ENCODE measurements at regions not wholly inside any gene's neighbourhood (a gene's known extent, or its start where the extent isn't known, plus 50 kb on each side); places are given as distances from the start of the nearest gene placed in this dataset.

DNA sequence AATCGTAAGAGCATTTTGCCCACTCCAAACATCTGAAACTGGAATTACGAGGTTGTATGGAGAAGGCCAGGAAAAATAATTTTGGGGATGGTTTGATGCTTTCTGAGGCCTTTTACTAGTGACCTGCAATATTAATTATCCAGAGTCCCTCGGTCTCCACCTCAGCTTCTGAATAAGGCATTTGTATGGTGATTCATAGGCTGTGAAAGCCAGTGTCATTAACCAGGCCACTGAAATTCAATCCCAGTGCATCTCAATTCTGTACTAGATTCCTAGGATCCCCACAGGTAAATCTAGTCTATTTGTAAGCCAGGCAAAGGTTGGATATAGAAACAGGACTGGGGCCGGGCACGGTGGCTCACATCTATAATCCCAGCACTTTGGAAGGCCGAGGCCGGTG is 135.4 kb upstream of the RBPJ start:
- POLR2A ChIA-PET (ENCODE audit: partially characterized antibody) = no interaction called here
- 86% methylated on average over 7 of the region's 7 CpGs; no CpG with 5 or more reads in 1 of the 2 experiments for WGBS, 2 experiments (ENCODE audit: extremely low coverage in 1 of 2, insufficient coverage in 1 of 2, insufficient read length in 1 of 2, insufficient replicate concordance in 2 of 2, low coverage in 1 of 2, low lambda C conversion rate in 2 of 2, missing lambda C conversion rate in 1 of 2)

More for the DNA sequence above, 135.4 kb upstream of the RBPJ start:
- Histone ChIP-seq H2BK5ac (ENCODE audit: low read depth, low read length) (no peak overlapping the region), H2BK20ac (ENCODE audit: low read length) (no peak overlapping the region), H2BK15ac (ENCODE audit: low read length) (no peak overlapping the region), H3K79me1 (ENCODE audit: low read depth, low read length) (no peaks in the 10 kb centered on the region), H3K23me2 (ENCODE audit: low read depth, low read length) (no peaks in the 10 kb centered on the region), H3K36me3 (ENCODE audit: control insufficient read depth in 2 of 4, insufficient read depth in 4 of 4, low read length in 3 of 4) (no peaks in the 10 kb centered on the region), H3K4me1 (replicated peaks in 1 of 4; ENCODE audit: control insufficient read depth in 3 of 4, insufficient read depth in 4 of 4, low read length in 3 of 4) (peaks cover 0 to 2% (median 0%) of the 10 kb centered on the region in 4 experiments; a peak in 1 of 7 replicates), H4K5ac (ENCODE audit: insufficient read length, low read depth, low read length) (no peak overlapping the region), H3K23ac (ENCODE audit: insufficient read length) (no peak overlapping the region), H3K9ac (replicated peaks in 1 of 4; ENCODE audit: extremely low read depth in 1 of 4, low read depth in 3 of 4, low read length in 3 of 4) (no peak overlapping the region), H3K27ac (ENCODE audit: low read depth, low read length) (no peak overlapping the region), H3K79me2 (ENCODE audit: control insufficient read depth in 1 of 2, insufficient read depth in 2 of 2, low read length in 2 of 2) (no peaks in the 10 kb centered on the region), H3K56ac (replicated peaks; ENCODE audit: insufficient read length, low read depth, low read length) (no peak overlapping the region), H3K27me3 (replicated peaks in 1 of 4; ENCODE audit: control insufficient read depth in 3 of 4, extremely low read depth in 1 of 4, insufficient read depth in 3 of 4, low read length in 3 of 4) (no peaks in the 10 kb centered on the region), H4K8ac (ENCODE audit: extremely low read depth, insufficient read depth, low read length) (no peak overlapping the region), H4K20me1 (replicated peaks in 1 of 2; ENCODE audit: control insufficient read depth in 1 of 2, insufficient read depth in 2 of 2, low read length in 2 of 2) (no peaks in the 10 kb centered on the region), H4K91ac (replicated peaks; ENCODE audit: insufficient read length, low read length) (no peak overlapping the region), H2BK120ac (replicated peaks; ENCODE audit: low read depth, low read length) (no peak overlapping the region), H3K14ac (ENCODE audit: insufficient read length) (no peak overlapping the region), H3K4me2 (ENCODE audit: insufficient read depth in 1 of 2, low read depth in 2 of 2, low read length in 2 of 2) (no peak overlapping the region), H2AK5ac (ENCODE audit: low read depth, low read length) (no peak overlapping the region), H3K4ac (replicated peaks; ENCODE audit: insufficient read length, low read depth, low read length) (no peak overlapping the region), H2BK12ac (ENCODE audit: low read depth, low read length) (no peak overlapping the region), H3K4me3 (ENCODE audit: extremely low read depth in 1 of 4, insufficient read depth in 2 of 4, low read depth in 3 of 4, low read length in 4 of 4) (no peak overlapping the region), H3K18ac (ENCODE audit: extremely low read depth, low read length) (no peak overlapping the region), H2AFZ (ENCODE audit: low read length) (no peak overlapping the region), H3K9me3 (ENCODE audit: insufficient read depth in 2 of 2, low read depth in 1 of 2, low read length in 1 of 2) (no peaks in the 10 kb centered on the region)
- FAIRE-seq (no peak), DNase-seq (ENCODE audit: low read depth in 1 of 2, low spot score in 2 of 2) (no peak)
- CTCF ChIA-PET (ENCODE audit: partially characterized antibody) = interaction anchor here (1.5 to 2.1 kb wide), 2 partner anchors 8 to 24 kb away, joined by 4 to 5 read pairs; no protein-coding TSS in a partner anchor
- TF ChIP-seq RNF2 (IDR thresholded peaks at IDR 0.05; ENCODE audit: borderline replicate concordance, low read depth, low read length, missing control alignments, poor library complexity, severe bottlenecking) (no peak), SP1 (IDR thresholded peaks at IDR 0.05; ENCODE audit: low read depth, low read length) (no peak), SP4 (IDR thresholded peaks at IDR 0.05; ENCODE audit: low read length) (no peak), TEAD4 (IDR thresholded peaks at IDR 0.05; ENCODE audit: low read depth, low read length) (no peak), SIN3A (conservative IDR thresholded peaks at IDR 0.05 in 1 of 2, IDR thresholded peaks at IDR 0.05 in 1 of 2; ENCODE audit: low read depth in 1 of 2, low read length in 2 of 2) (no peak), BCL11A (IDR thresholded peaks at IDR 0.05; ENCODE audit: low read depth in 2 of 2, low read length in 2 of 2) (no peak), EP300 (IDR thresholded peaks at IDR 0.05; ENCODE audit: borderline replicate concordance in 1 of 2, low read depth in 2 of 2, low read length in 2 of 2) (no peak), JUND (IDR thresholded peaks at IDR 0.05; ENCODE audit: low read length) (no peak), YY1 (IDR thresholded peaks at IDR 0.05; ENCODE audit: low read depth, low read length) (no peak), KDM5A (IDR thresholded peaks at IDR 0.05; ENCODE audit: low read length) (no peak), SIX5 (IDR thresholded peaks at IDR 0.05; ENCODE audit: low read depth, low read length) (no peak), TBP (IDR thresholded peaks at IDR 0.05; ENCODE audit: low read depth, low read length) (no peak), CBX8 (IDR thresholded peaks at IDR 0.05; ENCODE audit: borderline replicate concordance, low read depth, low read length) (no peak), ASH2L (IDR thresholded peaks at IDR 0.05; ENCODE audit: low read length) (no peak), RFX5 (IDR thresholded peaks at IDR 0.05; ENCODE audit: borderline replicate concordance, low read depth, low read length) (no peak)

All from H1 (cell line).